H1 (cell line): ENCODE measurements at regions not wholly inside any gene's neighbourhood (a gene's known extent, or its start where the extent isn't known, plus 50 kb on each side); places are given as distances from the start of the nearest gene placed in this dataset.

Experiments used
- CTCF ChIA-PET: fragments of 300-600 bp; sonication (Branson Sonifier 250); formaldehyde crosslinking; loops from one replicate; lab custom pipeline; 2021; ENCODE audit not compliant: partially characterized antibody; lab: Charles Lee
- POLR2A ChIA-PET: fragments of 300-600 bp; sonication (Branson Sonifier 250); formaldehyde crosslinking; loops from one replicate; lab custom pipeline; 2021; ENCODE audit warnings: inconsistent platforms; ENCODE audit not compliant: partially characterized antibody; lab: Charles Lee
- DNase-seq, 2 experiments: peaks; one replicate each; pipeline versions ENCODE4 v3.0.0 to v3.0.0-alpha.2; 2010 to 2022; ENCODE audit warnings: low spot score in 2 of 2, low read depth in 1 of 2, mixed read lengths in 1 of 2
- FAIRE-seq: peaks from 2 replicates; lab custom pipeline; 2011; peaks lifted over from hg19 to GRCh38; lab: Jason Lieb, UNC
- H2AFZ ChIP-seq: 2 replicates; pipeline ENCODE4 v1.8.1; 2012; ENCODE audit warnings: low read length, inconsistent platforms
- H2AK5ac ChIP-seq: 2 replicates; pipeline ENCODE4 v1.6.1; 2013; ENCODE audit warnings: low read depth, low read length
- H2BK120ac ChIP-seq: replicated peaks from 2 replicates; pipeline ENCODE3; 2013; ENCODE audit warnings: low read depth, low read length, inconsistent platforms
- H2BK12ac ChIP-seq: 2 replicates; pipeline ENCODE4 v1.6.1; 2013; ENCODE audit warnings: low read depth, low read length
- H2BK15ac ChIP-seq: 2 replicates; pipeline ENCODE4 v1.6.1; 2013; ENCODE audit warnings: low read length
- H2BK20ac ChIP-seq: 2 replicates; pipeline ENCODE4 v1.6.1; 2013; ENCODE audit warnings: low read length
- H2BK5ac ChIP-seq: 2 replicates; pipeline ENCODE4 v1.6.1; 2013; ENCODE audit warnings: low read depth, low read length
- H3K14ac ChIP-seq: 2 replicates; pipeline ENCODE4 v1.6.1; 2013; ENCODE audit warnings: inconsistent platforms; ENCODE audit not compliant: insufficient read length
- H3K18ac ChIP-seq: 2 replicates; pipeline ENCODE4 v1.6.1; 2013; ENCODE audit warnings: low read length; ENCODE audit errors: extremely low read depth
- H3K23ac ChIP-seq: 2 replicates; pipeline ENCODE4 v1.6.1; 2013; ENCODE audit warnings: inconsistent platforms; ENCODE audit not compliant: insufficient read length
- H3K23me2 ChIP-seq: 2 replicates; pipeline ENCODE4 v1.6.1; 2013; ENCODE audit warnings: low read depth, low read length
- H3K27ac ChIP-seq: 2 replicates; pipeline ENCODE4 v1.6.1; 2011; ENCODE audit warnings: low read depth, low read length, inconsistent platforms
- H3K27me3 ChIP-seq, 4 experiments: replicated peaks in 1 of 4; 1 replicate in 1 of 4; 2 replicates in 3 of 4; pipeline versions ENCODE4 v1.6.1 to v1.8.1; 2011 to 2013; ENCODE audit warnings: low read length in 3 of 4, mild to moderate bottlenecking in 3 of 4, inconsistent platforms in 2 of 4, mixed read lengths in 2 of 4, moderate library complexity in 1 of 4; ENCODE audit not compliant: control insufficient read depth in 3 of 4, insufficient read depth in 3 of 4; ENCODE audit errors: extremely low read depth in 1 of 4
- H3K36me3 ChIP-seq, 4 experiments: 2 replicates each; pipeline versions ENCODE4 v1.6.1 to v1.8.1; 2011 to 2013; ENCODE audit warnings: mild to moderate bottlenecking in 4 of 4, low read length in 3 of 4, moderate library complexity in 2 of 4, control low read depth in 1 of 4, inconsistent platforms in 1 of 4; ENCODE audit not compliant: insufficient read depth in 4 of 4, control insufficient read depth in 2 of 4
- H3K4ac ChIP-seq: replicated peaks from 2 replicates; pipeline ENCODE3; 2013; ENCODE audit warnings: low read length, low read depth, mixed read lengths, inconsistent platforms; ENCODE audit not compliant: insufficient read length
- H3K4me1 ChIP-seq, 4 experiments: replicated peaks in 1 of 4; 1 replicate in 1 of 4; 2 replicates in 3 of 4; pipeline versions ENCODE4 v1.6.1 to v1.8.1; 2011 to 2013; ENCODE audit warnings: low read length in 3 of 4, inconsistent platforms in 2 of 4, mixed read lengths in 1 of 4; ENCODE audit not compliant: insufficient read depth in 4 of 4, control insufficient read depth in 3 of 4
- H3K4me2 ChIP-seq, 2 experiments: 2 replicates each; pipeline versions ENCODE4 v1.6.1 to v1.8.1; 2011 to 2013; ENCODE audit warnings: low read depth in 2 of 2, low read length in 2 of 2, control low read depth in 1 of 2, inconsistent platforms in 1 of 2, mild to moderate bottlenecking in 1 of 2; ENCODE audit not compliant: insufficient read depth in 1 of 2
- H3K4me3 ChIP-seq, 4 experiments: fragments of 200-600, 300-600 bp in 1 of 4; sonication (generic), shearing (Covaris generic), sonication (Bioruptor Twin) in 1 of 4; 2 replicates each; pipeline versions ENCODE4 v1.5.1 to v1.8.1; 2011 to 2016; ENCODE audit warnings: low read length in 4 of 4, low read depth in 3 of 4, control low read depth in 2 of 4, inconsistent platforms in 2 of 4, mild to moderate bottlenecking in 2 of 4, mixed read lengths in 1 of 4, moderate library complexity in 1 of 4; ENCODE audit not compliant: insufficient read depth in 2 of 4; ENCODE audit errors: extremely low read depth in 1 of 4
- H3K56ac ChIP-seq: replicated peaks from 2 replicates; pipeline ENCODE3; 2013; ENCODE audit warnings: low read depth, mild to moderate bottlenecking, mixed read lengths, low read length, inconsistent platforms; ENCODE audit not compliant: insufficient read length
- H3K79me1 ChIP-seq: 2 replicates; pipeline ENCODE4 v1.6.1; 2013; ENCODE audit warnings: low read depth, low read length, control low read depth
- H3K79me2 ChIP-seq, 2 experiments: 2 replicates each; pipeline versions ENCODE4 v1.6.1 to v1.8.1; 2012 to 2013; ENCODE audit warnings: low read length in 2 of 2, mild to moderate bottlenecking in 2 of 2, inconsistent platforms in 1 of 2; ENCODE audit not compliant: insufficient read depth in 2 of 2, control insufficient read depth in 1 of 2
- H3K9ac ChIP-seq, 4 experiments: replicated peaks in 1 of 4; 1 replicate in 1 of 4; 2 replicates in 3 of 4; pipeline versions ENCODE4 v1.6.1 to v1.8.1; 2011 to 2013; ENCODE audit warnings: low read depth in 3 of 4, low read length in 3 of 4, control low read depth in 2 of 4, mild to moderate bottlenecking in 2 of 4, moderate library complexity in 2 of 4, inconsistent platforms in 1 of 4; ENCODE audit errors: extremely low read depth in 1 of 4
- H3K9me3 ChIP-seq, 2 experiments: 2 replicates each; pipeline versions ENCODE4 v1.6.1 to v1.8.1; 2012 to 2013; ENCODE audit warnings: mild to moderate bottlenecking in 2 of 2, moderate library complexity in 2 of 2, control low read depth in 1 of 2, inconsistent platforms in 1 of 2, low read depth in 1 of 2, low read length in 1 of 2, mixed read lengths in 1 of 2; ENCODE audit not compliant: insufficient read depth in 2 of 2
- H4K20me1 ChIP-seq, 2 experiments: replicated peaks in 1 of 2; 2 replicates each; pipeline versions ENCODE3 to v1.8.1; 2011 to 2013; ENCODE audit warnings: inconsistent platforms in 2 of 2, low read length in 2 of 2, mild to moderate bottlenecking in 1 of 2; ENCODE audit not compliant: insufficient read depth in 2 of 2, control insufficient read depth in 1 of 2
- H4K5ac ChIP-seq: 2 replicates; pipeline ENCODE4 v1.6.1; 2013; ENCODE audit warnings: low read length, low read depth, mixed read lengths, inconsistent platforms; ENCODE audit not compliant: insufficient read length
- H4K8ac ChIP-seq: 2 replicates; pipeline ENCODE4 v1.8.0; 2013; ENCODE audit warnings: mild to moderate bottlenecking, moderate library complexity, low read length, inconsistent platforms; ENCODE audit not compliant: insufficient read depth; ENCODE audit errors: extremely low read depth
- H4K91ac ChIP-seq: replicated peaks from 2 replicates; pipeline ENCODE3; 2013; ENCODE audit warnings: low read length, mixed read lengths, inconsistent platforms; ENCODE audit not compliant: insufficient read length
- BACH1 ChIP-seq: IDR thresholded peaks from 2 replicates; pipeline ENCODE4 v1.6.1; 2012; ENCODE audit warnings: low read length, improper control_type of control experiment
- CBX5 ChIP-seq: fragments of 300-800, 300-1000 bp; sonication (generic); IDR thresholded peaks from 2 replicates; pipeline ENCODE4 v1.7.1; 2016; ENCODE audit warnings: antibody characterized with exemption, low read length, low read depth
- EZH2 ChIP-seq: fragments of 200-600 bp; sonication (generic); IDR thresholded peaks from 2 replicates; pipeline ENCODE4 v1.7.1; 2012; ENCODE audit warnings: low read depth, mild to moderate bottlenecking, moderate library complexity, low read length, inconsistent platforms; ENCODE audit not compliant: severe bottlenecking
- JUN ChIP-seq: IDR thresholded peaks from 2 replicates; pipeline ENCODE4 v1.6.1; 2011; ENCODE audit warnings: low read depth, mild to moderate bottlenecking, improper control_type of control experiment, low read length
- KDM4A ChIP-seq: IDR thresholded peaks from one replicate; pipeline ENCODE4 v1.7.1; 2012; ENCODE audit warnings: low read depth, mild to moderate bottlenecking, moderate library complexity, low read length, inconsistent platforms; ENCODE audit not compliant: severe bottlenecking
- NANOG ChIP-seq: IDR thresholded peaks from 2 replicates; pipeline ENCODE4 v1.6.1; 2011; ENCODE audit warnings: low read length, low read depth, mild to moderate bottlenecking, inconsistent platforms; ENCODE audit not compliant: insufficient read depth, poor library complexity, severe bottlenecking
- NRF1 ChIP-seq: IDR thresholded peaks from 2 replicates; pipeline ENCODE4 v1.6.1; 2011; ENCODE audit warnings: mild to moderate bottlenecking, low read depth, low read length, improper control_type of control experiment
- PHF8 ChIP-seq: fragments of 200-600 bp; sonication (generic); conservative IDR thresholded peaks from 2 replicates; pipeline ENCODE4 v1.7.1; 2012; ENCODE audit warnings: low read depth, mild to moderate bottlenecking, inconsistent platforms, low read length, moderate library complexity
- POLR2A ChIP-seq, 2 experiments: IDR thresholded peaks; 1 replicate in 1 of 2; 2 replicates in 1 of 2; pipeline ENCODE4 v1.6.1; 2011; ENCODE audit warnings: low read depth in 2 of 2, low read length in 2 of 2, mild to moderate bottlenecking in 2 of 2; ENCODE audit errors: control extremely low read depth in 1 of 2
- RNF2 ChIP-seq: fragments of 200-900, 300-1000 bp; sonication (generic); IDR thresholded peaks from 2 replicates; pipeline ENCODE4 v1.7.1; 2016; ENCODE audit warnings: borderline replicate concordance, low read depth, mild to moderate bottlenecking, antibody characterized with exemption, low read length; ENCODE audit not compliant: poor library complexity, severe bottlenecking; ENCODE audit errors: missing control alignments
- SP4 ChIP-seq: IDR thresholded peaks from 2 replicates; pipeline ENCODE4 v1.6.1; 2012; ENCODE audit warnings: low read length, inconsistent platforms
- TCF12 ChIP-seq: IDR thresholded peaks from 2 replicates; pipeline ENCODE4 v1.6.1; 2011; ENCODE audit warnings: low read depth, mild to moderate bottlenecking, low read length
- WGBS, 2 experiments: shearing (Covaris generic) in 1 of 2; methylation state at CpG; one replicate each; pipeline versions ENCODE4 v1.1.6 to v1.1.7; 2013 to 2015; ENCODE audit warnings: low lambda C conversion rate in 2 of 2, mixed read lengths in 2 of 2, inconsistent platforms in 1 of 2, low coverage in 1 of 2, missing lambda C conversion rate in 1 of 2; ENCODE audit not compliant: insufficient replicate concordance in 2 of 2, insufficient coverage in 1 of 2, insufficient read length in 1 of 2; ENCODE audit errors: extremely low coverage in 1 of 2, missing lambda C conversion rate in 1 of 2; 5-methylcytosine and 5-hydroxymethylcytosine counted together
- TF ChIP-seq, protein P1 (sequence below): IDR thresholded peaks from 2 replicates; pipeline ENCODE4 v1.6.1; 2011; ENCODE audit warnings: low read length, improper control_type of control experiment

DNA sequence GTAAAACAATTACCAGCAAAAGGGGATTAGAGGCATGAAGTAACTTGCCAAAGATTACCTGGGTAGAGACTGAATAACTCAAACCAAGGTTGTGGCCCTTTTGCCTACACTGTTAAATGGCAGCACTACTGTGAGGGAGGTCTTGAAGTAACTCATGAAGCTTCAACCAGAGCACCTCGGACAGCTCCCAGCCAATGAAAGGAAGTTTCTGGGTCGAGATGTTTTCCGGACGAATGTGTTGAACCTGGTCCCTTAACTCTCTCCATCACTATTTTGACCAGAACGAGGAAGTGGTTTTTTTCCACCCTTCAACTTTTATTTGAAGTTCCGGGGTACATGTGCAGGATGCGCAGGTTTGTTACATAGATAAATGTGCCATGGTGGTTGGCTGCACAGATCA, 133.6 kb upstream of the PRKCQ start:
- Histone ChIP-seq H3K4me2 (no peak overlapping the region), H4K20me1 (no peaks in the 10 kb centered on the region), H3K9ac (no peak overlapping the region), H2BK15ac (no peak overlapping the region), H3K18ac (no peak overlapping the region), H3K4me1 (no peaks in the 10 kb centered on the region; a peak in 1 of 7 replicates), H3K79me2 (no peaks in the 10 kb centered on the region), H2AK5ac (no peak overlapping the region), H4K8ac (no peak overlapping the region), H3K4ac (no peak overlapping the region), H2BK120ac (no peak overlapping the region), H3K36me3 (no peaks in the 10 kb centered on the region), H3K27ac (no peak overlapping the region), H3K14ac (no peak overlapping the region), H3K4me3 (no peak overlapping the region), H3K9me3 (no peaks in the 10 kb centered on the region), H3K79me1 (no peaks in the 10 kb centered on the region), H3K56ac (no peak overlapping the region), H2BK5ac (no peak overlapping the region), H4K5ac (no peak overlapping the region), H3K23me2 (no peaks in the 10 kb centered on the region), H3K27me3 (no peaks in the 10 kb centered on the region)
- FAIRE-seq (no peak), DNase-seq (no peak)
- WGBS, 2 experiments: 91% methylated on average over 7 of the region's 7 CpGs; no CpG with 5 or more reads in 1 of the 2 experiments
- CTCF ChIA-PET: interaction anchor here (1.2 to 6.0 kb wide), 3 partner anchors 9 to 65 kb away, joined by 3 to 28 read pairs (median 3); no protein-coding TSS in a partner anchor
- TF ChIP-seq RNF2 (no peak), CBX5 (no peak), PHF8 (no peak), NANOG (no peak), POLR2A (IDR thresholded peaks at IDR 0.05; ENCODE audit: control extremely low read depth in 1 of 2, low read depth in 2 of 2, low read length in 2 of 2) (no peak), EZH2 (no peak), SP4 (no peak), BACH1 (no peak), TCF12 (no peak), JUN (no peak), NRF1 (no peak), KDM4A (no peak)
- TF ChIP-seq, protein P1, sequence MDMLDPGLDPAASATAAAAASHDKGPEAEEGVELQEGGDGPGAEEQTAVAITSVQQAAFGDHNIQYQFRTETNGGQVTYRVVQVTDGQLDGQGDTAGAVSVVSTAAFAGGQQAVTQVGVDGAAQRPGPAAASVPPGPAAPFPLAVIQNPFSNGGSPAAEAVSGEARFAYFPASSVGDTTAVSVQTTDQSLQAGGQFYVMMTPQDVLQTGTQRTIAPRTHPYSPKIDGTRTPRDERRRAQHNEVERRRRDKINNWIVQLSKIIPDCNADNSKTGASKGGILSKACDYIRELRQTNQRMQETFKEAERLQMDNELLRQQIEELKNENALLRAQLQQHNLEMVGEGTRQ: no peak
- TF ChIP-seq, all 59 proteins: peak for 0
- no peak overlapping the region for H4K91ac ChIP-seq
- no peak overlapping the region for H2AFZ ChIP-seq
- H3K23ac ChIP-seq: no peak overlapping the region
- POLR2A ChIA-PET: interaction anchor here (1.1 kb wide), 1 partner anchor 13 kb away, joined by 3 read pairs; no protein-coding TSS in a partner anchor
- H2BK20ac ChIP-seq: no peak overlapping the region
- no peak overlapping the region for H2BK12ac ChIP-seq
